GM23338 (cell line): ENCODE measurements at regions not wholly inside any gene's neighbourhood (a gene's known extent, or its start where the extent isn't known, plus 50 kb on each side); places are given as distances from the start of the nearest gene placed in this dataset.

ENCODE experiments used
- ATAC-seq: fragments of 200-7000 bp; cut with Tn5 transposase; 3 replicates; pipeline ENCODE4 v1.9.1; 2020
- DNase-seq: peaks from one replicate; pipeline ENCODE4 v3.0.0-alpha.2; 2015; ENCODE audit warnings: low spot score
- H2AFZ ChIP-seq: fragments of 200-600 bp; sonication (generic); 2 replicates; pipeline ENCODE4 v1.8.0; 2016; ENCODE audit warnings: antibody characterized with exemption, mild to moderate bottlenecking, moderate library complexity
- H3F3A ChIP-seq: fragments of 200-600 bp; sonication (generic); replicated peaks from 2 replicates; pipeline ENCODE4 v1.8.0; 2017; ENCODE audit warnings: antibody characterized with exemption, mixed run types, low read depth
- H3K27ac ChIP-seq: fragments of 200-600 bp; sonication (generic); 2 replicates; pipeline ENCODE4 v1.6.1; 2016; ENCODE audit warnings: low read depth
- H3K27me3 ChIP-seq: fragments of 200-600 bp; sonication (generic); 2 replicates; pipeline ENCODE4 v1.8.0; 2016; ENCODE audit warnings: mild to moderate bottlenecking, mixed run types, moderate library complexity; ENCODE audit not compliant: insufficient read depth
- H3K36me3 ChIP-seq: fragments of 200-600 bp; sonication (generic); 2 replicates; pipeline ENCODE4 v1.8.0; 2016; ENCODE audit warnings: mild to moderate bottlenecking; ENCODE audit not compliant: insufficient read depth
- H3K4me1 ChIP-seq: fragments of 200-600 bp; sonication (generic); 2 replicates; pipeline ENCODE4 v1.8.0; 2016; ENCODE audit warnings: mild to moderate bottlenecking, moderate library complexity; ENCODE audit not compliant: insufficient read depth
- H3K4me2 ChIP-seq: fragments of 200-600 bp; sonication (generic); 2 replicates; pipeline ENCODE4 v1.7.1; 2017; ENCODE audit warnings: mixed run types
- H3K4me3 ChIP-seq: fragments of 200-600 bp; sonication (generic); 2 replicates; pipeline ENCODE4 v1.6.1; 2016; ENCODE audit warnings: mixed run types
- H3K79me2 ChIP-seq: fragments of 200-600 bp; sonication (generic); replicated peaks from 2 replicates; pipeline ENCODE4 v1.8.0; 2017; ENCODE audit warnings: mild to moderate bottlenecking; ENCODE audit not compliant: insufficient read depth
- H3K9me2 ChIP-seq: fragments of 200-600 bp; sonication (generic); 2 replicates; pipeline ENCODE4 v1.8.0; 2017; ENCODE audit not compliant: insufficient read depth
- H4K20me1 ChIP-seq: fragments of 200-600 bp; sonication (generic); replicated peaks from 2 replicates; pipeline ENCODE4 v1.8.0; 2017; ENCODE audit warnings: mild to moderate bottlenecking; ENCODE audit not compliant: insufficient read depth
- H3K27ac Mint-ChIP-seq: 2 replicates; pipeline ENCODE4 v1.8.0; 2020; ENCODE audit warnings: inconsistent platforms, mild to moderate bottlenecking, moderate library complexity, mixed read lengths
- H3K27me3 Mint-ChIP-seq: 3 replicates; pipeline ENCODE4 v1.8.0; 2022; ENCODE audit warnings: low read depth, mild to moderate bottlenecking, moderate library complexity, mixed read lengths, inconsistent platforms; ENCODE audit not compliant: insufficient read depth, poor library complexity
- H3K36me3 Mint-ChIP-seq: 3 replicates; pipeline ENCODE4 v1.8.0; 2021; ENCODE audit warnings: low read depth, mild to moderate bottlenecking, inconsistent platforms, moderate library complexity, mixed read lengths
- H3K4me1 Mint-ChIP-seq: 3 replicates; pipeline ENCODE4 v1.8.0; 2020; ENCODE audit warnings: mild to moderate bottlenecking, inconsistent platforms, mixed read lengths
- H3K4me3 Mint-ChIP-seq: 3 replicates; pipeline ENCODE4 v1.8.0; 2021; ENCODE audit warnings: moderate library complexity, mild to moderate bottlenecking, inconsistent platforms, mixed read lengths
- H3K9me3 Mint-ChIP-seq: 3 replicates; pipeline ENCODE4 v1.8.0; 2020; ENCODE audit warnings: moderate library complexity, mild to moderate bottlenecking, inconsistent platforms, mixed read lengths
- CREB1 ChIP-seq: fragments of 250-450 bp; sonication (Bioruptor Pico); IDR thresholded peaks from 2 replicates; pipeline ENCODE4 v1.5.0; 2020; ENCODE audit warnings: low read depth, mild to moderate bottlenecking, moderate library complexity
- EZH2 ChIP-seq: fragments of 200-600 bp; sonication (generic); IDR thresholded peaks from one replicate; pipeline ENCODE4 v1.8.0; 2017; ENCODE audit warnings: antibody characterized with exemption, mild to moderate bottlenecking, low read depth; ENCODE audit not compliant: unreplicated experiment
- EZH2phosphoT487 ChIP-seq: fragments of 200-600 bp; sonication (generic); IDR thresholded peaks from one replicate; pipeline ENCODE4 v1.8.1; 2018; ENCODE audit warnings: antibody characterized with exemption; ENCODE audit not compliant: unreplicated experiment
- JUNB ChIP-seq: IDR thresholded peaks from one replicate; pipeline ENCODE4 v1.6.1; 2016; ENCODE audit warnings: antibody characterized with exemption; ENCODE audit not compliant: unreplicated experiment
- NANOG ChIP-seq: IDR thresholded peaks from 2 replicates; pipeline ENCODE4 v1.6.1; 2016; ENCODE audit warnings: antibody characterized with exemption, borderline replicate concordance
- POLR2AphosphoS5 ChIP-seq: IDR thresholded peaks from 2 replicates; pipeline ENCODE4 v1.6.1; 2016; ENCODE audit warnings: antibody characterized with exemption, low read depth
- STAT1 ChIP-seq: IDR thresholded peaks from one replicate; pipeline ENCODE4 v1.6.1; 2016; ENCODE audit warnings: antibody characterized with exemption; ENCODE audit not compliant: unreplicated experiment
- ZNF114 ChIP-seq: fragments of 250-450 bp; sonication (Bioruptor Pico); IDR thresholded peaks from 2 replicates; pipeline ENCODE4 v1.5.0; 2020; ENCODE audit warnings: mild to moderate bottlenecking, moderate library complexity
- ZNF331 ChIP-seq: fragments of 250-450 bp; sonication (Bioruptor Pico); IDR thresholded peaks from 2 replicates; pipeline ENCODE4 v1.5.0; 2020; ENCODE audit warnings: low read depth, mild to moderate bottlenecking, moderate library complexity
- TF ChIP-seq, protein P1 (sequence below): IDR thresholded peaks from one replicate; pipeline ENCODE4 v1.6.1; 2018; ENCODE audit warnings: antibody characterized with exemption; ENCODE audit not compliant: unreplicated experiment
- TF ChIP-seq, protein P2 (sequence below): IDR thresholded peaks from 2 replicates; pipeline ENCODE4 v1.6.1; 2016; ENCODE audit warnings: antibody characterized with exemption
- TF ChIP-seq, protein P3 (sequence below), 2 experiments: fragments of 200-600 bp in 1 of 2; sonication (generic) in 1 of 2; conservative IDR thresholded peaks; 2 replicates each; pipeline versions ENCODE4 v1.5.1 to v1.6.1; 2016 to 2017; ENCODE audit warnings: antibody characterized with exemption in 2 of 2, low read depth in 2 of 2, mild to moderate bottlenecking in 2 of 2, moderate library complexity in 1 of 2
- TF ChIP-seq, protein P4 (sequence below): fragments of 250-450 bp; sonication (Bioruptor Pico); IDR thresholded peaks from 2 replicates; pipeline ENCODE4 v1.5.0; 2020; ENCODE audit warnings: mild to moderate bottlenecking, moderate library complexity

DNA sequence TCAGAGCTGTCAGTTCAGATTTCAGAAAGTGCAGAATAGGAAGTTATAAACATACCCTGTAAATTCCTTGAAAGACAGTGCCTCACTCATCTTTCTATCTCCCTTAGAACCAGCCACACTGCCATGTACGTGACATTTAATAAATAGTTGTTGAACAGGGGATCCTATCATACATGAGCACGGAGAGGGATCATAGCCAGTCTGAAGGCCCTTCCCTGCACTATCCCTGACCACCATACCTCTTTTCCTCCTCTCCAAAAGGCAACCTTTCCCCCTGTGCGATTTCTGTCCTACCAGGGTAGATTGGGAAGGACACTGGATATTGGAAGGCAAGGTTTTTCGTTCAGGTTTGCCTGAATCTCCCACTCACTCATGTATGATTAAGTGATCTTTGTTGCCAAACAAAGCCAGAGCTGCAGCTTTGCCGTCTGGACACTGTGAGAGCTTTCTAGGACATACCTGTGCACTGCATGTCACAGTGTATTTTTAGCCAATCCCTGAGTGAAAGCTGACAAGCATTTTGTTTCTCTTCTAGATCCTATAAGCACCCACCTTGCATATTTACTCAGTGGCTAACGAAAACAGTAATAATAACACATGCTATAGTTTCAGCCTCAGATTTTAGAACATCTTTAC, 986.5 kb upstream of the WWC1 start:
- peak overlapping the region; percentile 71 for H3K27ac Mint-ChIP-seq
- Histone ChIP-seq H3K27me3 (no peaks in the 10 kb centered on the region), H3K27ac (peak overlapping the region; percentile 64; the same call in 1 of the 2 replicates), H3K79me2 (no peaks in the 10 kb centered on the region), H3K4me3 (peak overlapping the region; percentile 14; the same call in 1 of the 2 replicates), H3K4me1 (peaks cover 41% of the 10 kb centered on the region), H3K4me2 (peak overlapping the region; percentile 65), H4K20me1 (no peaks in the 10 kb centered on the region), H3K9me2 (no peaks in the 10 kb centered on the region), H2AFZ (0 out of 2 replicates have a peak overlapping the region, but pooled peaks have one; percentile 6), H3K36me3 (no peaks in the 10 kb centered on the region), H3F3A (no peaks in the 10 kb centered on the region)
- DNase-seq (no peak), ATAC-seq (no peak; the same call in 2 of the 3 replicates)
- H3K4me3 Mint-ChIP-seq = no peak overlapping the region
- no peaks in the 10 kb centered on the region; the same call in 2 of the 3 replicates for H3K9me3 Mint-ChIP-seq
- peaks cover 63% of the 10 kb centered on the region for H3K4me1 Mint-ChIP-seq
- peaks cover 2% of the 10 kb centered on the region; the same call in 2 of the 3 replicates for H3K36me3 Mint-ChIP-seq
- TF ChIP-seq ZNF331 = no peak
- TF ChIP-seq POLR2AphosphoS5 = no peak
- TF ChIP-seq STAT1 = no peak
- TF ChIP-seq, protein P1, sequence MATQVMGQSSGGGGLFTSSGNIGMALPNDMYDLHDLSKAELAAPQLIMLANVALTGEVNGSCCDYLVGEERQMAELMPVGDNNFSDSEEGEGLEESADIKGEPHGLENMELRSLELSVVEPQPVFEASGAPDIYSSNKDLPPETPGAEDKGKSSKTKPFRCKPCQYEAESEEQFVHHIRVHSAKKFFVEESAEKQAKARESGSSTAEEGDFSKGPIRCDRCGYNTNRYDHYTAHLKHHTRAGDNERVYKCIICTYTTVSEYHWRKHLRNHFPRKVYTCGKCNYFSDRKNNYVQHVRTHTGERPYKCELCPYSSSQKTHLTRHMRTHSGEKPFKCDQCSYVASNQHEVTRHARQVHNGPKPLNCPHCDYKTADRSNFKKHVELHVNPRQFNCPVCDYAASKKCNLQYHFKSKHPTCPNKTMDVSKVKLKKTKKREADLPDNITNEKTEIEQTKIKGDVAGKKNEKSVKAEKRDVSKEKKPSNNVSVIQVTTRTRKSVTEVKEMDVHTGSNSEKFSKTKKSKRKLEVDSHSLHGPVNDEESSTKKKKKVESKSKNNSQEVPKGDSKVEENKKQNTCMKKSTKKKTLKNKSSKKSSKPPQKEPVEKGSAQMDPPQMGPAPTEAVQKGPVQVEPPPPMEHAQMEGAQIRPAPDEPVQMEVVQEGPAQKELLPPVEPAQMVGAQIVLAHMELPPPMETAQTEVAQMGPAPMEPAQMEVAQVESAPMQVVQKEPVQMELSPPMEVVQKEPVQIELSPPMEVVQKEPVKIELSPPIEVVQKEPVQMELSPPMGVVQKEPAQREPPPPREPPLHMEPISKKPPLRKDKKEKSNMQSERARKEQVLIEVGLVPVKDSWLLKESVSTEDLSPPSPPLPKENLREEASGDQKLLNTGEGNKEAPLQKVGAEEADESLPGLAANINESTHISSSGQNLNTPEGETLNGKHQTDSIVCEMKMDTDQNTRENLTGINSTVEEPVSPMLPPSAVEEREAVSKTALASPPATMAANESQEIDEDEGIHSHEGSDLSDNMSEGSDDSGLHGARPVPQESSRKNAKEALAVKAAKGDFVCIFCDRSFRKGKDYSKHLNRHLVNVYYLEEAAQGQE = no peak
- no peak for TF ChIP-seq ZNF114 (CRISPR knock-in tag)
- TF ChIP-seq CREB1 (CRISPR knock-in tag) = no peak
- no peak for TF ChIP-seq EZH2phosphoT487
- TF ChIP-seq JUNB = no peak
- TF ChIP-seq, protein P2, sequence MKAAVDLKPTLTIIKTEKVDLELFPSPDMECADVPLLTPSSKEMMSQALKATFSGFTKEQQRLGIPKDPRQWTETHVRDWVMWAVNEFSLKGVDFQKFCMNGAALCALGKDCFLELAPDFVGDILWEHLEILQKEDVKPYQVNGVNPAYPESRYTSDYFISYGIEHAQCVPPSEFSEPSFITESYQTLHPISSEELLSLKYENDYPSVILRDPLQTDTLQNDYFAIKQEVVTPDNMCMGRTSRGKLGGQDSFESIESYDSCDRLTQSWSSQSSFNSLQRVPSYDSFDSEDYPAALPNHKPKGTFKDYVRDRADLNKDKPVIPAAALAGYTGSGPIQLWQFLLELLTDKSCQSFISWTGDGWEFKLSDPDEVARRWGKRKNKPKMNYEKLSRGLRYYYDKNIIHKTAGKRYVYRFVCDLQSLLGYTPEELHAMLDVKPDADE = no peak
- TF ChIP-seq, protein P3, sequence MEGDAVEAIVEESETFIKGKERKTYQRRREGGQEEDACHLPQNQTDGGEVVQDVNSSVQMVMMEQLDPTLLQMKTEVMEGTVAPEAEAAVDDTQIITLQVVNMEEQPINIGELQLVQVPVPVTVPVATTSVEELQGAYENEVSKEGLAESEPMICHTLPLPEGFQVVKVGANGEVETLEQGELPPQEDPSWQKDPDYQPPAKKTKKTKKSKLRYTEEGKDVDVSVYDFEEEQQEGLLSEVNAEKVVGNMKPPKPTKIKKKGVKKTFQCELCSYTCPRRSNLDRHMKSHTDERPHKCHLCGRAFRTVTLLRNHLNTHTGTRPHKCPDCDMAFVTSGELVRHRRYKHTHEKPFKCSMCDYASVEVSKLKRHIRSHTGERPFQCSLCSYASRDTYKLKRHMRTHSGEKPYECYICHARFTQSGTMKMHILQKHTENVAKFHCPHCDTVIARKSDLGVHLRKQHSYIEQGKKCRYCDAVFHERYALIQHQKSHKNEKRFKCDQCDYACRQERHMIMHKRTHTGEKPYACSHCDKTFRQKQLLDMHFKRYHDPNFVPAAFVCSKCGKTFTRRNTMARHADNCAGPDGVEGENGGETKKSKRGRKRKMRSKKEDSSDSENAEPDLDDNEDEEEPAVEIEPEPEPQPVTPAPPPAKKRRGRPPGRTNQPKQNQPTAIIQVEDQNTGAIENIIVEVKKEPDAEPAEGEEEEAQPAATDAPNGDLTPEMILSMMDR (conservative IDR thresholded peaks at IDR 0.05; ENCODE audit: low read depth in 2 of 2) = no peak
- TF ChIP-seq NANOG = no peak
- TF ChIP-seq, protein P4, sequence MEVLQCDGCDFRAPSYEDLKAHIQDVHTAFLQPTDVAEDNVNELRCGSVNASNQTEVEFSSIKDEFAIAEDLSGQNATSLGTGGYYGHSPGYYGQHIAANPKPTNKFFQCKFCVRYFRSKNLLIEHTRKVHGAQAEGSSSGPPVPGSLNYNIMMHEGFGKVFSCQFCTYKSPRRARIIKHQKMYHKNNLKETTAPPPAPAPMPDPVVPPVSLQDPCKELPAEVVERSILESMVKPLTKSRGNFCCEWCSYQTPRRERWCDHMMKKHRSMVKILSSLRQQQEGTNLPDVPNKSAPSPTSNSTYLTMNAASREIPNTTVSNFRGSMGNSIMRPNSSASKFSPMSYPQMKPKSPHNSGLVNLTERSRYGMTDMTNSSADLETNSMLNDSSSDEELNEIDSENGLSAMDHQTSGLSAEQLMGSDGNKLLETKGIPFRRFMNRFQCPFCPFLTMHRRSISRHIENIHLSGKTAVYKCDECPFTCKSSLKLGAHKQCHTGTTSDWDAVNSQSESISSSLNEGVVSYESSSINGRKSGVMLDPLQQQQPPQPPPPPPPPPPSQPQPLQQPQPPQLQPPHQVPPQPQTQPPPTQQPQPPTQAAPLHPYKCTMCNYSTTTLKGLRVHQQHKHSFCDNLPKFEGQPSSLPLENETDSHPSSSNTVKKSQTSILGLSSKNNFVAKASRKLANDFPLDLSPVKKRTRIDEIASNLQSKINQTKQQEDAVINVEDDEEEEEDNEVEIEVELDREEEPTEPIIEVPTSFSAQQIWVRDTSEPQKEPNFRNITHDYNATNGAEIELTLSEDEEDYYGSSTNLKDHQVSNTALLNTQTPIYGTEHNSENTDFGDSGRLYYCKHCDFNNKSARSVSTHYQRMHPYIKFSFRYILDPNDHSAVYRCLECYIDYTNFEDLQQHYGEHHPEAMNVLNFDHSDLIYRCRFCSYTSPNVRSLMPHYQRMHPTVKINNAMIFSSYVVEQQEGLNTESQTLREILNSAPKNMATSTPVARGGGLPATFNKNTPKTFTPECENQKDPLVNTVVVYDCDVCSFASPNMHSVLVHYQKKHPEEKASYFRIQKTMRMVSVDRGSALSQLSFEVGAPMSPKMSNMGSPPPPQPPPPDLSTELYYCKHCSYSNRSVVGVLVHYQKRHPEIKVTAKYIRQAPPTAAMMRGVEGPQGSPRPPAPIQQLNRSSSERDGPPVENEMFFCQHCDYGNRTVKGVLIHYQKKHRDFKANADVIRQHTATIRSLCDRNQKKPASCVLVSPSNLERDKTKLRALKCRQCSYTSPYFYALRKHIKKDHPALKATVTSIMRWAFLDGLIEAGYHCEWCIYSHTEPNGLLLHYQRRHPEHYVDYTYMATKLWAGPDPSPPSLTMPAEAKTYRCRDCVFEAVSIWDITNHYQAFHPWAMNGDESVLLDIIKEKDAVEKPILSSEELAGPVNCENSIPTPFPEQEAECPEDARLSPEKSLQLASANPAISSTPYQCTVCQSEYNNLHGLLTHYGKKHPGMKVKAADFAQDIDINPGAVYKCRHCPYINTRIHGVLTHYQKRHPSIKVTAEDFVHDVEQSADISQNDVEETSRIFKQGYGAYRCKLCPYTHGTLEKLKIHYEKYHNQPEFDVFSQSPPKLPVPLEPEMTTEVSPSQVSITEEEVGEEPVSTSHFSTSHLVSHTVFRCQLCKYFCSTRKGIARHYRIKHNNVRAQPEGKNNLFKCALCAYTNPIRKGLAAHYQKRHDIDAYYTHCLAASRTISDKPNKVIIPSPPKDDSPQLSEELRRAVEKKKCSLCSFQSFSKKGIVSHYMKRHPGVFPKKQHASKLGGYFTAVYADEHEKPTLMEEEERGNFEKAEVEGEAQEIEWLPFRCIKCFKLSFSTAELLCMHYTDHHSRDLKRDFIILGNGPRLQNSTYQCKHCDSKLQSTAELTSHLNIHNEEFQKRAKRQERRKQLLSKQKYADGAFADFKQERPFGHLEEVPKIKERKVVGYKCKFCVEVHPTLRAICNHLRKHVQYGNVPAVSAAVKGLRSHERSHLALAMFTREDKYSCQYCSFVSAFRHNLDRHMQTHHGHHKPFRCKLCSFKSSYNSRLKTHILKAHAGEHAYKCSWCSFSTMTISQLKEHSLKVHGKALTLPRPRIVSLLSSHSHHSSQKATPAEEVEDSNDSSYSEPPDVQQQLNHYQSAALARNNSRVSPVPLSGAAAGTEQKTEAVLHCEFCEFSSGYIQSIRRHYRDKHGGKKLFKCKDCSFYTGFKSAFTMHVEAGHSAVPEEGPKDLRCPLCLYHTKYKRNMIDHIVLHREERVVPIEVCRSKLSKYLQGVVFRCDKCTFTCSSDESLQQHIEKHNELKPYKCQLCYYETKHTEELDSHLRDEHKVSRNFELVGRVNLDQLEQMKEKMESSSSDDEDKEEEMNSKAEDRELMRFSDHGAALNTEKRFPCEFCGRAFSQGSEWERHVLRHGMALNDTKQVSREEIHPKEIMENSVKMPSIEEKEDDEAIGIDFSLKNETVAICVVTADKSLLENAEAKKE (CRISPR knock-in tag) = no peak
- TF ChIP-seq EZH2 = no peak
- peaks cover 11% of the 10 kb centered on the region for H3K27me3 Mint-ChIP-seq
